ENCODE measurements at regions not wholly inside any gene's neighbourhood (a gene's known extent, or its start where the extent isn't known, plus 50 kb on each side); places are given as distances from the start of the nearest gene placed in this dataset.

DNA sequence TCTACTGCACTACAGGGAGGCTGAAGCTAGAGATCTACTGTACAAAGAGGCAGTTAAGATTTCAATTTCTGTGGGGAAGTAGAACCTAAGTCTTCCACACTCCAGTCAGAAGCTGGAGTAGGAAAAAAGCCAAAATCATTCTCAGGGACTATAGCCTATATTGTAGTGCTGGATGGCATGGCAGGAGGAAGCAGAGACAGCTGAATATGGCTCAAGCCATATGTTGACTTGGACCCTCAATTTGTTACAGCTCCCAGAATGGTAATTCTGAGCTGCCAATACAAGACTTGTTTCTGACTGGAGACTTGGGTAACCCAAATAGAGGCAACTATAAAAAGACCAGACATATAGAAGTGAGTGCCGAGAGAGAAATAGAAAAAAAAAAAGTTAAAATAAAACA is 200.6 kb downstream of the PTBP2 start:
- FAIRE-seq (no peak), DNase-seq (ENCODE audit: low read depth) (no peak)
- Histone ChIP-seq H3K27me3 (ENCODE audit: control insufficient read depth, insufficient read depth, low read length) (no peaks in the 10 kb centered on the region), H3K4me3 (ENCODE audit: low read depth, low read length) (no peak overlapping the region), H3K36me3 (ENCODE audit: control insufficient read depth, insufficient read depth, low read length) (no peaks in the 10 kb centered on the region)
- TF ChIP-seq, protein P1, sequence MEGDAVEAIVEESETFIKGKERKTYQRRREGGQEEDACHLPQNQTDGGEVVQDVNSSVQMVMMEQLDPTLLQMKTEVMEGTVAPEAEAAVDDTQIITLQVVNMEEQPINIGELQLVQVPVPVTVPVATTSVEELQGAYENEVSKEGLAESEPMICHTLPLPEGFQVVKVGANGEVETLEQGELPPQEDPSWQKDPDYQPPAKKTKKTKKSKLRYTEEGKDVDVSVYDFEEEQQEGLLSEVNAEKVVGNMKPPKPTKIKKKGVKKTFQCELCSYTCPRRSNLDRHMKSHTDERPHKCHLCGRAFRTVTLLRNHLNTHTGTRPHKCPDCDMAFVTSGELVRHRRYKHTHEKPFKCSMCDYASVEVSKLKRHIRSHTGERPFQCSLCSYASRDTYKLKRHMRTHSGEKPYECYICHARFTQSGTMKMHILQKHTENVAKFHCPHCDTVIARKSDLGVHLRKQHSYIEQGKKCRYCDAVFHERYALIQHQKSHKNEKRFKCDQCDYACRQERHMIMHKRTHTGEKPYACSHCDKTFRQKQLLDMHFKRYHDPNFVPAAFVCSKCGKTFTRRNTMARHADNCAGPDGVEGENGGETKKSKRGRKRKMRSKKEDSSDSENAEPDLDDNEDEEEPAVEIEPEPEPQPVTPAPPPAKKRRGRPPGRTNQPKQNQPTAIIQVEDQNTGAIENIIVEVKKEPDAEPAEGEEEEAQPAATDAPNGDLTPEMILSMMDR (IDR thresholded peaks at IDR 0.05; ENCODE audit: insufficient read depth, low read length, severe bottlenecking): no peak

DNA sequence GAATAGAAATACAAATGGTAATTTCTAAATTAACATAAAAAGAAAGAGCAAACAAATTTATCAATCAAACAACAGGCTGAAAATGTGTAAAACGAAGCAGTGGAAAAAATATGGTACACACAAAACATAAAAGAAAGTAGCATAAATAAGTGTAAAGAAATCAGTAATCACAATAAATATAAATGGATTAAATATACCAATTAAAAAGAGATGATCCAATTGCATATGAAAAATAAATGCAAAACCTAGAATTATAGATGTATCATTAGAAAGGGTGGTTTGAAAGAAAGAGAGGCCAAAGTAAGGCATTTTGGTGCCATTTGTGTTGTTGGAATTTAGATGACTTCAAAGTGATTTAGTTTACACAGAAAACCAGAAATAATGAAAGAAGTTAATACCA is 202.2 kb downstream of the PTBP2 start:
- Histone ChIP-seq H3K4me3 (ENCODE audit: low read depth, low read length) (no peak overlapping the region), H3K36me3 (ENCODE audit: control insufficient read depth, insufficient read depth, low read length) (no peaks in the 10 kb centered on the region), H3K27me3 (ENCODE audit: control insufficient read depth, insufficient read depth, low read length) (no peaks in the 10 kb centered on the region)
- TF ChIP-seq, protein P1 (IDR thresholded peaks at IDR 0.05; ENCODE audit: insufficient read depth, low read length, severe bottlenecking): no peak
- DNase-seq (ENCODE audit: low read depth) (no peak), FAIRE-seq (no peak)

DNA sequence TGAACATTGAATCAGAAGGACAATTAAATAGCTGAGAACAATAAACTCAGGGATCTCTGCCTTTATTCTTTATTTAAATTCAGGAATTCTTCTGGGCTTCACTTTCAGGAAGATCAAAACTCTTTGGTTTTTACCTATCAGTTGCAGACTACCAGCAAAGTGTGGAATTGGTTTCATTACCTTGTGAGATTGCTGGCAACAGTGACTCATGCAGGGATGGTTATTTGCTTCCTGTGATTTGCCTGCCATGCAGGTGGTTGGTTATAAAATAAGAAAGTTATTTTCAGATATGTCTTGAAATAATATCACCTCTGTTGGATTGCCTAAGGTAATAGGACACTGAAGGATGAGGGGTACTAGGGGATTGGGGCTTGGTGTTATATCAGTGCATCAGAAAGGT is 204.6 kb downstream of the PTBP2 start:
- Histone ChIP-seq H3K27me3 (ENCODE audit: control insufficient read depth, insufficient read depth, low read length) (no peaks in the 10 kb centered on the region), H3K4me3 (ENCODE audit: low read depth, low read length) (no peak overlapping the region), H3K36me3 (ENCODE audit: control insufficient read depth, insufficient read depth, low read length) (no peaks in the 10 kb centered on the region)
- FAIRE-seq (no peak), DNase-seq (ENCODE audit: low read depth) (peak; percentile 30)
- TF ChIP-seq, protein P1 (IDR thresholded peaks at IDR 0.05; ENCODE audit: insufficient read depth, low read length, severe bottlenecking): no peak

DNA sequence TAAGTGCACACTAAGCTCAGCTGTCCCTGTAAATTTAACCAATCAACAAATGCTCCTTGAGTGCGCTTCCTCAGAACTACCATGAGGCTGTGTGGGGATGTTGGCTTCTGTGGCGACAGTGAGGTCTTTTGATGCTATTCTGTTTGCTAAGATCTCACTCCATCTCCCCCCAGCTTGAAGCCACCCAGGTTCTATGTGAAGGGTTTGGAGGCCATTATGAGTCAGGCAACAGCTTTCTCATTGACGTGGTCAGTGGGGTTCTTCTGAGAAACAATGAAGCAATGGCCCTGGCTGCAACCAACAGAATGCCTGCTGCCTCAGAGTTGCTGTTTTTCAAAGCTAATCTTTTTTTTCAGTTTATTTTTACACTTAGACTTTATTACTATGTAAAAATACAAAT is 205.5 kb downstream of the PTBP2 start:
- H3K27me3 ChIP-seq (ENCODE audit: control insufficient read depth, insufficient read depth, low read length): no peaks in the 10 kb centered on the region
- TF ChIP-seq, protein P1 (IDR thresholded peaks at IDR 0.05; ENCODE audit: insufficient read depth, low read length, severe bottlenecking): no peak
- H3K36me3 ChIP-seq (ENCODE audit: control insufficient read depth, insufficient read depth, low read length): no peaks in the 10 kb centered on the region
- FAIRE-seq (no peak), DNase-seq (ENCODE audit: low read depth) (no peak)
- H3K4me3 ChIP-seq (ENCODE audit: low read depth, low read length): no peak overlapping the region

DNA sequence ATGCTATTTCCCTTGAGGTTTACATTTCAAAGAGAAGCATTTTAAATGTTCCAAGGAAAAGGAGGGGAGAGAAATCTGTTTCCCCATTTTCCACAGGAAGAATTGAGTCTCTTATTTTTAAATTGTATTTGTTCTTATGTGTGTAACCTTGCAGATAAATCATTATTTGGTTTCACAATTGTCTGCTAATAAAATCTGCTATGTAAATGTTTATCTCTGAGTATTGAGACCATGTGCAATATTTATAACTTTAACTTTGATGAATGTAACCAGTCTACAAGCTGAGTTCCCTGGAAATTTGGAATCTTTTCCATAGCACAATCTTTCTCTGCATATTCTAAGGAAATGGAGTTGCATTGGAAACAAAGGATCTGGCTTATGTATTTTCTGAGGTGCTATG is 209.6 kb downstream of the PTBP2 start:
- DNase-seq (ENCODE audit: low read depth) (no peak), FAIRE-seq (no peak)

DNA sequence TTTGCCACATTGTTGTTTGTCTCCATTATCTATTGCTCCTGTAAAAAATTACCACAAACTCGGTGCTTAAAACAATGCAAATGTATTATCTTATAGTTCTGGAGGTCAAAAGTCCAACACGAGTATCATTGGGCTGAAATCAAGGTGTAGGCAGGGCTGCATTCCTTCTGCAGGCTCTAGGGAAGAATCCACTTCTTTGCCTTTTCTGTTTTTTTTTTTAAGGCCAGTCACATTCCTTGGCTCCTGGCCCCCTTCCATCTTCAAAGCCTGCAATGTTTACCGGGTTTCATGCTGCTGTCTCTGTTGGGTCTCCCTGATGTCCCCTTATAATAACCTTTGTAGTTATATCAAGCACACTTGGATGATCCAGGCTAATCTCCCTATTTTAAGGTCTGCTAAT is 212.7 kb downstream of the PTBP2 start:
- no peak for DNase-seq (ENCODE audit: low read depth)
- no peak overlapping the region for H3K4me3 ChIP-seq (ENCODE audit: low read depth, low read length)
- no peak for FAIRE-seq

More for the DNA sequence above, 209.6 kb downstream of the PTBP2 start:
- TF ChIP-seq, protein P1 (IDR thresholded peaks at IDR 0.05; ENCODE audit: insufficient read depth, low read length, severe bottlenecking): no peak
- Histone ChIP-seq H3K27me3 (ENCODE audit: control insufficient read depth, insufficient read depth, low read length) (no peaks in the 10 kb centered on the region), H3K36me3 (ENCODE audit: control insufficient read depth, insufficient read depth, low read length) (no peaks in the 10 kb centered on the region), H3K4me3 (ENCODE audit: low read depth, low read length) (no peak overlapping the region)

More for the DNA sequence above, 212.7 kb downstream of the PTBP2 start:
- Histone ChIP-seq H3K36me3 (ENCODE audit: control insufficient read depth, insufficient read depth, low read length) (no peaks in the 10 kb centered on the region), H3K27me3 (ENCODE audit: control insufficient read depth, insufficient read depth, low read length) (no peaks in the 10 kb centered on the region)
- TF ChIP-seq, protein P1 (IDR thresholded peaks at IDR 0.05; ENCODE audit: insufficient read depth, low read length, severe bottlenecking): no peak
